ENCODE measurements at regions not wholly inside any gene's neighbourhood (a gene's known extent, or its start where the extent isn't known, plus 50 kb on each side); places are given as distances from the start of the nearest gene placed in this dataset.

- Histone ChIP-seq H4K20me1 (ENCODE audit: insufficient read depth) (no peaks in the 10 kb centered on the region), H3K9ac (ENCODE audit: low read length) (no peak overlapping the region), H3K4me1 (ENCODE audit: control insufficient read depth in 1 of 2, insufficient read depth in 2 of 2, low read length in 2 of 2) (no peaks in the 10 kb centered on the region), H3K27ac (ENCODE audit: low read depth, low read length) (no peak overlapping the region), H3K4me2 (ENCODE audit: low read length) (no peak overlapping the region), H3K9me2 (ENCODE audit: insufficient read depth) (no peaks in the 10 kb centered on the region; the same call in 1 of the 2 replicates), H3K27me3 (ENCODE audit: insufficient read depth, low read length) (no peaks in the 10 kb centered on the region), H3K36me3 (ENCODE audit: control insufficient read depth in 1 of 2, insufficient read depth in 2 of 2, low read length in 2 of 2) (no peaks in the 10 kb centered on the region), H3K79me2 (ENCODE audit: insufficient read depth, low read length) (no peaks in the 10 kb centered on the region), H3K9me3 (ENCODE audit: control insufficient read depth in 1 of 2, insufficient read depth in 1 of 2, low read depth in 1 of 2, low read length in 2 of 2) (no peaks in the 10 kb centered on the region), H3K4me3 (replicated peaks in 1 of 2; ENCODE audit: low read depth in 1 of 2, low read length in 2 of 2) (no peak overlapping the region), H2AFZ (ENCODE audit: low read depth, low read length, poor library complexity, severe bottlenecking) (no peak overlapping the region)
- ATAC-seq (no peak), DNase-seq (ENCODE audit: low read depth, low spot score) (no peak)
- RAD21 ChIA-PET (ENCODE audit: low non-redundant PET in 1 of 2, low total read pairs in 2 of 2, uncharacterized antibody in 2 of 2, unreplicated experiment in 2 of 2) = no interaction called here
- TF ChIP-seq CBX3 (IDR thresholded peaks at IDR 0.05; ENCODE audit: low read depth) = no peak
- no peak for TF ChIP-seq SRF (IDR thresholded peaks at IDR 0.05; ENCODE audit: low read depth)
- no peak for TF ChIP-seq ATF3 (IDR thresholded peaks at IDR 0.05)
- no peak for TF ChIP-seq REST (IDR thresholded peaks at IDR 0.05; ENCODE audit: low read depth)
- TF ChIP-seq CEBPB (IDR thresholded peaks at IDR 0.05; ENCODE audit: low read depth) = no peak
- no peak for TF ChIP-seq ZBTB33 (IDR thresholded peaks at IDR 0.05; ENCODE audit: extremely low read depth, insufficient replicate concordance, low read length)
- BruUV-seq (replicated peaks) = no TSS peak
- CTCF ChIA-PET = no interaction called here
- intact Hi-C loops (cut with micrococcal nuclease) = no loop called here
- POLR2A ChIA-PET = no interaction called here
Observed at GRCh38 chr2:193333539-193333938, 1138.8 kb upstream of the TMEFF2 start.

All from HCT116 (cell line).